ENCODE measurements at regions not wholly inside any gene's neighbourhood (a gene's known extent, or its start where the extent isn't known, plus 50 kb on each side); places are given as distances from the start of the nearest gene placed in this dataset.

DNA sequence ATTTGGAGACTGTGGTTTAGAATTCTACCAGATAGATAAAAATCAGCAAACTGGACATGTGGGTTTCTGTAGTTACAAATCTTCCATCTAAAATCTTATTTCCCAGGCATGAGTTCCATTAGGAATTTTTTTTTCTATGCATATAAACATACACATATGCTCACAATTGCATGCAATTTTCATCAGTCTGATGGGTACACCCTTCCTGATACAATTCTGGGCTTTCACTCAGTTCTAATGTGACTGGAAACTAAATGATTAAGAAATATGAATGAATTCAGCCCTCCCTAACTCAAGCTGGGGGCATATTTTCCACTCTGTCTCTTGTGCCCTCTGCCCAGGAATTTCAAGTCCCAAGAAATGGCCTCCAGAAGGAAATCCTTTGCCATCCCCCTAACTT is 187.1 kb downstream of the SNX19 start:
- TF ChIP-seq CTCF (conservative IDR thresholded peaks at IDR 0.05) (no peak), ZFX (IDR thresholded peaks at IDR 0.05) (no peak)
- no peak overlapping the region for H3K27ac ChIP-seq

DNA sequence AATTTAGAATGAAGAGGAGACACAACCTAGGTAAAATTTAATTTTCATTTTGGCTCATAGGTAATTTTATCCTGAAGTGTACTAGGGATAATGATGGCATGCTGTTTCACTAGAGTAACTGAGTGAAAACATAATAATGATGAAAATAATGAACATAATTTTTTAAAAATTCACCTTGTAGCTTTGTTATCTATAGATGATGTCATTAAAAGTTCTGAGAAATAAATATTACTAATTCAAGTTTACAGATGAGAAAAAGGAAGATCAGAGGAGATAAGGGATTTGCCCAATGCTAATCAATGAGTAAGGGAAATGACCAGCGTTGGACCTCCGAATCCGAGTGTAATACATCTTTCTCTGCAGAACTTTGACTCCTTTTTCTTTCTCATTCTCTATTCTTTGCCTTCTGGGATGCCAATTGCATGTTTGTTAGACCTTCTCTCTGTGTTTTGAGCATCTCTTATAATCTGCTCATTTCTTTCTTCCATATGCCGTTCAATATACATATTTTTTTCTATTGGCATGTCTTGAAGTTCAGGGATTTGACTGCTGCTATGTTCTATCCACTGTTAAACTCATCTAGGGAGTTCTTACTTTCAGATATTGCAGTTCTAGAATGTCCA is 186.5 kb downstream of the SNX19 start:
- H3K27ac ChIP-seq, result no peak overlapping the region
- TF ChIP-seq CTCF (conservative IDR thresholded peaks at IDR 0.05) (no peak), ZFX (IDR thresholded peaks at IDR 0.05) (no peak)

DNA sequence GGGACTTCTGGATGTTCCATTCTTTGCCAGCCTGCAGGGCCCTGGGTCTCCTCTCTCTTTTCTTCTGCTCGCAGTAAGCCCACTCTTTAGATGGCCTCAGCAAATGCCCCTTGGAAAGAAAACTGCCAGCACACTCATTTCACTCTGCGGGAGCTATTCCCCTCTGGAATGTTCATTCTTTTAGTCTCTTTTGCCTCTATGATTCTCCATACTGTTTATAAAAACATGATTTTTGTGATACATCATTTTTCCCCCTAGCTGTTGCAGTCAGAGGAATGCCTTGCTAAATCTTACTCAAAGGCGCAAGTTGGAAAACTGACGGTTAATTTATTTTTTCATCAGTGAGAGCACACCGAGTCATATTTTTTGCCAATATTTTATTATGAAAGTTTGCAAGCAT is 184.9 kb downstream of the SNX19 start:
- TF ChIP-seq CTCF (conservative IDR thresholded peaks at IDR 0.05) (no peak), ZFX (IDR thresholded peaks at IDR 0.05) (no peak)
- no peak overlapping the region for H3K27ac ChIP-seq

DNA sequence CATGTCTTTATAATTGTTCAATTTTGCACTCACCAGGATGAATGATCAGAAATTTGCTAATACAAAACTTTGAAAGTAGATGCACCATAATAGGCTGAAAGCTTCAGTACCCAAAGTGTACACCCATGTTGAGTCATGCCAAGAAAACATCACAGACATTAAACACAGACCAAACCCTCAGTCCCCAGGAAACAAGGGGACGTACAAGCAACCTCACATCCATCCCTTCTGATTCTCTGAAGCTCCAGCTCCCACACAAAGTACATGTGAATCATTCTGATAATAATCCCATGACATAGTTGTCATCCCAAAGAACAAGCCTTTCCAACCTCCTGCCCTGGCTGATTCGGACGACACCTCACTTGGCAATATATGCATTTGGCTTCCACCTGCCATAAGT is 183.8 kb downstream of the SNX19 start:
- no peak for TF ChIP-seq CTCF (conservative IDR thresholded peaks at IDR 0.05)
- TF ChIP-seq ZFX (IDR thresholded peaks at IDR 0.05), result no peak

DNA sequence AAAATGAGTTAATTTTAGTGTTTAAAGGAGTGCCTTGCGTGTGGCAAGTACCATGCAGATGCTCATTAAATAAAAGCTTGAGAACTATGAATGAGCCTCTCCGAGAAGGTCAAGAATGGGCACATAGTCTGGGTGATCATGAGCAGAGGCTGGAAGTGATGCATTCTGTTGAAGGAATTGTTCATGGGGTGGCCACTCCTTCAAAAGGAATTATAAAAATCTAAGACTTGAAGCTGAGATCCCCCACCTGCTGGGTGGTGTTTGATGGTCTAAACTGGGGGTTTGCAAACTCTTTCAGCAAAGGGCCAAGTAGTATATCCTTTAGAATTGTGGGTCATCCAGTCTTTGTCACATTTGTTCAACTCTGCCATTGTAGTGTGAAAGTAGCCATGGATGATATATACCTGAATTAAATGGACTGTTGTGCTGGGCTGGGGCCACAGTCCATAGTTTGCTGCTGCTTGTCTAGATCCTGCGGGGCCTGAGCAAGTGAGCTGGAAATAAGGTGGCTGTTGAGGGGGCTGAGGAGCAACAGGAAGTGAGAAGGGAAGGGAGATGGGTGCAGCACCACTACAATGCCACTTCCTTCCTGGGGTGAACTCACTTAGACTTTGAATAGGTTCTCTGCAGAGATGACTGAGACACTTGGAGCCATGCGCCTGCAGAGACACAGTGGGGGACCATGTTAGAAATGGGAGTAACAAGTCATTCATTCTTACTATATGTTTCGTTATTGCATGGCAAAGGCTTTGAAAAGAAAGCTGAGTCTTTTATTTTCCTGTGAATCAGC is 179.0 kb downstream of the SNX19 start:
- H3K27ac ChIP-seq, result no peak overlapping the region
- TF ChIP-seq ZFX (IDR thresholded peaks at IDR 0.05) (no peak), CTCF (conservative IDR thresholded peaks at IDR 0.05) (no peak)

More for the DNA sequence above, 183.8 kb downstream of the SNX19 start:
- H3K27ac ChIP-seq, result no peak overlapping the region

DNA sequence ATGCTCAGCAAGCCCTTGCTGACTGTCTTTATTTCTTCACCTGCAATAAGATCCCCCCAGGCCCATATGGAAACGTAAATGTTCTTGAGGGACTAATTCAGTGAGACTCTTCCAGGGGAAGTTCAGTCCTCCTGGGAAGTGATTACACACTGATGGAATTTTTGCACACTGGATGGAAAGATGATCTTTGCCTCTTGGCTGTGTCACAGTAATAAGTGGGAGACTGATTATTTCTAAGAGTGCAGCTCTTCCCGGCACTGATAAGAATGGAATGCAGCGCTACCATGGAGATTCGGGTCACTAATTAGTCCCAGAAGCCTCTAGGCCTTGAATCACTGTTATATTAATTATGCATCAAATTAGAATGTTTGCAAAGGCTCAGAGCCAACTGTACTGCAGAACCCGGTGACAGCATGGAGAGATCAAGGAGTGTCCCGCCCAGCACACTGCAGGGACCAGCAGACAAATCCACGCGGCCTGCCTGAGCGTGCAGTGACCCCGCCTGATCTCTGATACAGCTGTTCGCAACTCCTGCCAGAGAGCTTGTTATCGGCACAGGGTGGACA is 178.3 kb downstream of the SNX19 start:
- no peak overlapping the region for H3K27ac ChIP-seq
- TF ChIP-seq CTCF (conservative IDR thresholded peaks at IDR 0.05) (no peak), ZFX (IDR thresholded peaks at IDR 0.05) (no peak)

DNA sequence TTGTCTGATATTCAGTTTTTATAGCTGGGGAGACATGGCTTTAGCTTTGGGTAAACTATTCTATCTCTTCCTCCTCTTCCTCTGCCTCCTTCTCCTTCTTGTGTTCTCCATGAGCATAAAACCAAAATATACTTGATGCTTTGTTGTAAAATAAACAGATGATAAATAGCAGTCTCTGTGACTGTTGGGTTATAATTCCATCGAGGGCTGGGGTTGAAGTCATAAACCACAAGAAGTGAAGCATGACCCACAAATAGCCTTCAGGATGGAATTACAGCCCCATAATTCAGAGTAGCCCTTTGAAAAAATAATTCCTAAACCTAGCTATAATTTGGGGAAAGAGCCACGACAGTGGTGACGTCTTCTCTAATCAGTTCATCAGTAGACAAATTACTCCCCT is 177.7 kb downstream of the SNX19 start:
- TF ChIP-seq CTCF (conservative IDR thresholded peaks at IDR 0.05) (no peak), ZFX (IDR thresholded peaks at IDR 0.05) (no peak)

More for the DNA sequence above, 177.7 kb downstream of the SNX19 start:
- H3K27ac ChIP-seq, result no peak overlapping the region

Measured in C4-2B (cell line).